Activated CD8-positive, alpha-beta memory T cell treated with anti-CD3 and anti-CD28 coated beads, Interleukin-2, amount 50 U/mL, for 1 hour (primary cell): ENCODE measurements at regions not wholly inside any gene's neighbourhood (a gene's known extent, or its start where the extent isn't known, plus 50 kb on each side); places are given as distances from the start of the nearest gene placed in this dataset.

Experiments
- DNase-seq: peaks from one replicate; pipeline ENCODE4 v3.0.0-alpha.2; 2020; ENCODE audit errors: extremely low read depth

GRCh38 chr12:91804533-91804932 lies 341.1 kb downstream of the BTG1 start:
- no peak for DNase-seq

DNA sequence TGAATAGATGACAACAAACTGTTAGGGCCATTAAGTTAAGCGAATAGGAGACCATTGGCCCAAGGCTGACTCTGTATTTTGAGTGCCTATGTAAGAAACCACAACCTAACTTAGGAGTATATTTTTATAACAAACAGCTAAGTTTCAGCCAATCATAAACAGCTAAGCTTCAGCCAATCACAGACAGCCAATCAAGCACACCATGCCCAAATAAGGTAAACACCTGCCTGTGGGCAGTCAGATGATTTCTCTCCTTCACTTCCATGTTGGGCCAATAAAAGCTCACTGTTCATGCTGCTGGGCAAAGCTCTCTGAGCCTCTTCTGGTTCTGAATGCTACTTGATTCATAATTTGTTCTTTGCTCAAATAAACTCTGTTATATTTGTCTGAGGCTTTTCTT lies 344.6 kb downstream of the BTG1 start:
- DNase-seq = no peak

DNA sequence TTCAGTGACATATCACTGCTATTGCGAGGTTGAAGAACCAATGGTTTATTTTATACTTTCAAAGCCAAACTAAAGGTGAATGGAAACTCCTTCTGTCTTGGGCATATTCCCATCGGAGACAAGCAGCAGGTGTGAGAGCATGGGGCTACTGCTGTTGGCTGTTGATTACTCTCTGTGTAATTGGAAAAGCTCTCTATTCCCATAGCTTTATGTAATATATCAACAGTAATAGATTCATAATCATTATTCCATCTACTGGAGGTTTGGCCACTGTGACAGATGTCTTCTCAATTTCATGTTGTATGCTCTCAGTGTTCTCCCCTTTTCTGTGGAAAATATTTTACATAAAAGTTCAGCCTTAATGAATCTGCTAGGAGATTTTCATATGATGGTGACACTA lies 352.0 kb downstream of the BTG1 start:
- DNase-seq = no peak

- no peak for DNase-seq
Observed at GRCh38 chr12:91792597-91792996, 353.0 kb downstream of the BTG1 start.

DNA sequence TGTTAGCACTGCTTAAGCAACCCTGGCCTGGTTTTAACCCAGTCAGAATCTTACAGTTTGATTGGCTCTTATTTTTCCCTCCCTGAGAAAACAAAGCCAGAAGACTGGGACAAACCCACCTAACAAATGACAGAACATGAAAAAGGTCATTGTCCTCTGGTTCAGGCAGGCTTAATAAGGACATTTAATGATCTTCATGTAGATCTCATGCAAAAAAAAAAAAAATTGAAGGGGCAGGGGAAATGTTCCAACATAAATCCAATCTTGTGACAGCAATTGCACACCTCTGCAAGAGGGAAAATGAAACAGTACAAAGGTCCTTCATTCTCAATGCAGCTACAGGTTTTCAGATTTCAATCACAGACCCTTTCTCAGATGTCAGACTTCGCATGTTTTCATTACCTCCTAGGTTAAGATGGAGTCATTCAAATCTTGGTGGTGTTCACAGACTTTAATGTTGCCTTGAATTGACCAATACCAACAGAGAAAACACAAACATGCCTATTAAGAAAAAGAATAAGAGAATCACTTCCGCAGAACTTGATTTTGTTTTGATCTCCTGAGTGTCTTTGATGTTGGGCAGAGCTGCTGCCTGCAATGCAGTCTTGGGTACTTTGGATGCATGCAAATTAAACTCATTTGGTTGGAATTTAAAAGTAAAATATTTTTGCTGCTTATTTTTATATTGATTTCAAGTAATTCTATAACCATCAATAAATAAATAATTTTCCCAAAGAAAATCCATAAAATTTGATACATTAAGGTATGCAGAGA lies 359.0 kb downstream of the BTG1 start:
- DNase-seq = no peak

DNA sequence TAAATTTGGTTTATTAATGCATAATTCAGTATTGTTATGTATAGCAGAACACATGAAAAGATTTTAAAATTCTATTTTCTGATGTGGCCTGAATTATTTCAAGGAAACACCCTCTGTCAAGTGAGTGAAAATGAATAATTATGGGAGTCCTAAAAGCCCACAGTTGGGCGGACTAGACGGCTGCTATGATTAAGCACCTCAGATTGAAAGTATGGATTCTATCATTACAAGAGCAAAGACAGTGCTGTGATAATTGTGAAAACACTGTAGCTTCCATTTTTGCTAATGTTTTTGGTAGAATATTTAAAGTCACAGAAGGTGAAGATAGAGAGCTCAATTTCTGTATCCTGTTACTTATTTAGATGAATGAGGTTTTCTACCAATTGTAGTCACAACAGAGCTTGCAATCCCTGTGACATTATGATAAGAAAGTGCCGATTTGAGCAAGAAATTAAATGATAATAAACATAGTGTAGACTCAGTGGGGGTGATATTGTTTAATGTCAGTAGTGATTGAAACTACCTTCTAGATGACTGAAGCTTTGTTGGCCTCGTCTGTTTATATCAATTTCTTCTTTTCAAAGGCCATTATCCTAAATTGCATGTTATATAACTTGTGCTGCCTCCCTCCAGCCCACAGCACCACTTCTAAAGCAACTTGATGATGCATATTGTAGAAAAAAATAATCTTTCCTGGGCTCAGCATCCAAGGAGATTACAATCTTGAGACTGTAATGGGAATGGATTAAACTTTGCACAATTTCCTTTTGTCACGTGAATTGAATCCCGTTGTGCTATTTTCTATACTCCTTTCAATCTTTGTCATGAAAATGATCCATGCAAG lies 359.8 kb downstream of the BTG1 start:
- no peak for DNase-seq

DNA sequence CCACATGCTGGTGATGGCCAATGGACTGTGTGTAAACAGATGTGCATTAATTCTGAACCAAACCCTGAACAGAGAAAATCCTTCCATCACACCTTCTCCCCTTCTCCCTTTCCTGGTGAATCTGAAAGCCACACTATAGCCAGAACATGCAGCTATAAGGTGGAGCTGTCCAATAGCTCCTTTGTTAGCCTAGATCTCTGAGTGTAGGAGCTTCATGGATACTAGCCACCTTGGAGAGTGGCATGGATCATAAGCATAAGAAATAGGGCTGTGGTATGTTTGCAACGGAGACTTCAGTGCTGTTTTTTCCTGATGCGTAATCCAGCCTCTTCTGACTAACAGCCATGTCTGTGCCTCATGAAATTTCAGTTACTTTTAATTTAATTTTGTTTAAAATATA lies 364.5 kb downstream of the BTG1 start:
- DNase-seq = no peak

GRCh38 chr12:91778938-91779400 lies 366.7 kb downstream of the BTG1 start:
- peak; percentile 31 for DNase-seq

GRCh38 chr12:91778091-91778832 lies 367.4 kb downstream of the BTG1 start:
- no peak for DNase-seq

DNA sequence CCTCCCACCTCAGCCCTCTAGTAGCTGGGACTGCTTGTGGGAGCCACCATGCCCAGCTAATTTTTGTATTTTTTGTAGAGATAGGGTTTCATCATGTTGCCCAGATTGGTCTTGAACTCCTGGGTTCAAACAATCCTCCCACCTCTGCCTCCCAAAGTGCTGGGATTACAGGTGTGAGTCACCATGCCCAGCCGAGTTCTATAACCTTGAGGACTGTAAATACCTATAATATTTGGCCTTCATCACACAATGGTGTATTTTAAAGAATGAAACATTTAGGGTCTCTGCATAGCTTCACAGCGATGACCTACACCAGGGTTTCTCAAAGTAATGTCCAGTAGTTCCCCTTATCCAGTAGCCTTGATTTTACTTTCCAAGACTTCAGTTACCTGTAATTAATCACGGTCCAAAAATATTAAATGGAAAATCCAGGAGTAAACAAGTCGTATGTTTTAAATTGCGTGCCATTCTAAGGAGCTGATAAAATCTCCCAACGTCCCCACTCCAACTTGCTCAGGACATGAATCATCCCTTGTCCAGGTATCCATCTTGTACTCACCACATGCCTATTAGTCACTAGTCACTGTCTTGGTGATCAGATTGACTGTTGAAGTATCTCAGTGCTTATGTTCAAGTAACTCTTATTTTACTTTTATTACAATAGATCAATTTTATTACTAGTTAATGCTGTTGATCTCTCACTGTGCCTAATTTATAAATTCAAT lies 368.2 kb downstream of the BTG1 start:
- DNase-seq = no peak

- no peak for DNase-seq
Observed at GRCh38 chr12:91774434-91774921, 371.2 kb downstream of the BTG1 start.

- DNase-seq = no peak
Observed at GRCh38 chr12:91773749-91774429, 371.8 kb downstream of the BTG1 start.

DNA sequence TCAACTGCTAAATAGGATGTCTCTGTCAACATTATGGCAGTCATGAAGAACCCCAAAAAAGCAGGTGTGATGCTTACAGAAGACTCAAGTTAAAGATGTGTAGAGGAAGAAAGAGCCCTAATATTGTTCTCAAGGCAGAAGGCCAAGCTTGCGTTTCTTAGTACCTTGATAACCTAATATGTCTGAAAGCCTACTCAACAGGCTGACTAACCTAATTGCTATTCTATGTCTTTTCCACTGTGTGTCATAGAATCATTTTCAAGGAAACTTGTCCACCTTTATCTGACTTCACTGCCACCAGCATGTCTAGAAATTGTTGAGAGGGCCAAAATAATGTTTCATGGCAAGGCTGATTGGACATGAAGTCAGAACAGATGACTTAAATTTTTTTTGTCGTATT lies 373.2 kb downstream of the BTG1 start:
- no peak for DNase-seq

- no peak for DNase-seq
Observed at GRCh38 chr12:91769736-91770135, 375.9 kb downstream of the BTG1 start.

DNA sequence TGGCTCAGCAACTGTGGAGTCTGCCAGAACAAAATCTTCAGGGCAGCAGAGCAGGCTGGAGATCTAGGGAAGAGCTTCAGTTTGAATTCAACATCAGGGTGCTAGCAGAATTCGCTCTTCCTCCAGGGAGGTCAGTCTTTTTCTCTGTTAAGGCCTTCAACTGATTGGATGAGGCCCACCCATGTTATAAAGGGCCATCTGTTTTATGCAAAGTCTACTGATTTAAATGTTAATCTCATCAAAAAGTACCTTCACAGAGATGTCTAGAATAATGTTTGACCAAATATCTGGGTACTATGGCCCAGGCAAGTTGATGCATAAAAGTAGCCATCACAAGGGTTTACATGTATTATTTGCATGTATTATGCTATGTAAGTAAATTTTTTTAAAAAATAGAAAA lies 378.4 kb downstream of the BTG1 start:
- no peak for DNase-seq

GRCh38 chr12:91766454-91766853 lies 379.2 kb downstream of the BTG1 start:
- no peak for DNase-seq

GRCh38 chr12:91763654-91764370 lies 381.8 kb downstream of the BTG1 start:
- no peak for DNase-seq

DNA sequence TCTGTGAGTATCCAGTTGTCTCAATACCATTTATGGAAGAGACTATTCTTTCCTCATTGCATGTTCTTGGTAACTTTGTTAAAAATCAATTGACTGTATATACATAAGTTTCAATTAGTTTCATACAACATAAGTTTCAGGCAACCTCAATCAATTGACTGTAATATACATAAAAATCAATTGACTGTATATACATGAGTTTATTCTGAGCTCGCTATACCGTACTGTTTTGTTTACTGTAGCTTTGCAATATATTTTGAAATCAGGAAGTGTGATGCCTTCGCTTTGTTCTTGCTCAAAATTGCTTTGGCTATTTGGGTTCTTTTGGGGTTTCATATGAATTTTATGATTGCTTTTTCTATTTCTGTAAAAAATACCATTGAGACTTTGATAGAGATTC lies 392.0 kb downstream of the BTG1 start:
- DNase-seq = no peak

GRCh38 chr12:91746976-91747375 lies 398.7 kb downstream of the BTG1 start:
- no peak for DNase-seq

GRCh38 chr12:91744597-91744996 lies 401.0 kb downstream of the BTG1 start:
- no peak for DNase-seq
